Hematopoietic multipotent progenitor cell treated with erythropoietin and hydrocortisone succinate and interleukin-3 and kit ligand, for 4 days (in vitro differentiated cells): ENCODE measurements at regions not wholly inside any gene's neighbourhood (a gene's known extent, or its start where the extent isn't known, plus 50 kb on each side); places are given as distances from the start of the nearest gene placed in this dataset.
"Not testable (repeated sequence)": the region's sequence is repeated elsewhere in the genome, so short reads cannot be mapped to it uniquely, and the experiment has no call there.

Source experiments
- DNase-seq: peaks from one replicate; pipeline ENCODE4 v3.0.0-alpha.2; 2015

GRCh38 chr13:54606944-54607343, 1578.3 kb downstream of the OLFM4 start:
- no peak for DNase-seq

GRCh38 chr13:54607421-54607820, 1578.8 kb downstream of the OLFM4 start:
- no peak for DNase-seq

- DNase-seq, result no peak
Measured at GRCh38 chr13:54611390-54611789, 1582.8 kb downstream of the OLFM4 start.

GRCh38 chr13:54614726-54615125, 1586.1 kb downstream of the OLFM4 start:
- no peak for DNase-seq

GRCh38 chr13:54626504-54626903, 1597.9 kb downstream of the OLFM4 start:
- DNase-seq, result not testable (repeated sequence)

- DNase-seq, result no peak
Measured at GRCh38 chr13:54627646-54628372, 1599.2 kb downstream of the OLFM4 start.

- no peak for DNase-seq
Measured at GRCh38 chr13:54628383-54628782, 1599.8 kb downstream of the OLFM4 start.

- no peak for DNase-seq
Measured at GRCh38 chr13:54633456-54633855, 1604.8 kb downstream of the OLFM4 start.

- DNase-seq, result no peak
Measured at GRCh38 chr13:54636231-54636630, 1607.6 kb downstream of the OLFM4 start.

- peak; percentile 0 for DNase-seq
Measured at GRCh38 chr13:54637366-54637765, 1608.8 kb downstream of the OLFM4 start.

GRCh38 chr13:54640719-54641118, 1612.1 kb downstream of the OLFM4 start:
- no peak for DNase-seq

GRCh38 chr13:54643863-54644262, 1615.2 kb downstream of the OLFM4 start:
- no peak for DNase-seq

- no peak for DNase-seq
Measured at GRCh38 chr13:54647275-54647674, 1618.7 kb downstream of the OLFM4 start.

GRCh38 chr13:54657588-54657987, 1629.0 kb downstream of the OLFM4 start:
- DNase-seq, result no peak

- DNase-seq, result no peak
Measured at GRCh38 chr13:54658771-54659170, 1630.2 kb downstream of the OLFM4 start.

- no peak for DNase-seq
Measured at GRCh38 chr13:54660277-54660676, 1631.7 kb downstream of the OLFM4 start.

GRCh38 chr13:54676526-54677113, 1648.0 kb downstream of the OLFM4 start:
- no peak for DNase-seq

GRCh38 chr13:54682184-54682583, 1653.6 kb downstream of the OLFM4 start:
- DNase-seq, result no peak

- DNase-seq, result no peak
Measured at GRCh38 chr13:54687173-54687572, 1658.6 kb downstream of the OLFM4 start.

- DNase-seq, result no peak
Measured at GRCh38 chr13:54699831-54700230, 1671.2 kb downstream of the OLFM4 start.

GRCh38 chr13:54705738-54706137, 1677.1 kb downstream of the OLFM4 start:
- DNase-seq, result no peak

- no peak for DNase-seq
Measured at GRCh38 chr13:54706336-54706735, 1677.7 kb downstream of the OLFM4 start.

GRCh38 chr13:54709546-54709945, 1680.9 kb downstream of the OLFM4 start:
- no peak for DNase-seq

- DNase-seq, result no peak
Measured at GRCh38 chr13:54733639-54734038, 1705.0 kb downstream of the OLFM4 start.

- not testable (repeated sequence) for DNase-seq
Measured at GRCh38 chr13:54737211-54737610, 1708.6 kb downstream of the OLFM4 start.
